ENCODE measurements at regions not wholly inside any gene's neighbourhood (a gene's known extent, or its start where the extent isn't known, plus 50 kb on each side); places are given as distances from the start of the nearest gene placed in this dataset.
A peak's percentile ranks its signal among the peaks of the same experiment; 100 is the strongest.

DNA sequence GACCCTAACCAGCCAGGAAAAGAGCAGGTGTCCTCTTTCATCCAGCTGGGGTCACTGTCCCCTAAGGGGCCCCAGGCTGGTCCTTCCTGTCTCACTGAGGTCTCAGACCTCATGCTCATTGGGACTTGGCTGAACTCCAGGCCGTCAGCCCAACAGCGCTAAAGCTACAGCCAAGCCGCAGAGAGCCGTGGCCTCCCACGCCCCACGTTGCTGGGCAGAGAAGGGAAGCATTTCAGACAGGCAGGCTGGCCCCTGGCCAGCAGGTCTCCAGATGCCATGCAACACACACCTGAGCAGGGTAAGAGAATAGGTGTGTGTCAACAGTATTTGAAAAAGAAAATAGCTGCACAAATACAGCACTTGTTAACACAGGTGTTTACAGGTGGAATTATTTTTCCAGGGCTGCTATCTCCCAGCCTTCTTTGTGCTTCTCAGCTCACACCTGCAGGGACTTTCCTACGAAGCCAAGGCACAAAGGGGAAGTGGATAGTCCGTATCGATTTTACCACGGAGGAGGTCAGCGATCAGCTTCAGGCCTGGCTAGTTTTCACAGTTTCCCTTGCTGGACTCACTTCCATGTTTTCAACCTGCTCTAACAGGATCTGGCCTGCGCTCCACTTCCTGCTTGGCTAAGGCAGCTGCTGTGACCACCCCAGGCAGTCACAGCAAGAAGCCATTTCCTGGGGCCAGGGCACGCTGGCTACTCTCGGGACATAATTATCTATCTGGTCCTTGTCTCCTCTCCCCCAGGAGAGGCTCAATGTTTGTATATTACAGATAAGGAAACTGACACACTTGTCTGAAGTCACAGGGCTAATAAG lies 156.1 kb upstream of the ID2 start:
- H3K4me3 ChIP-seq, result no peak overlapping the region
- intact Hi-C loops (cut with DNase I), result no loop called here
- no peaks in the 10 kb centered on the region for H3K36me3 ChIP-seq
- no peaks in the 10 kb centered on the region for H3K9me3 ChIP-seq
- no peak for DNase-seq (ENCODE audit: extremely low spot score)
- H3K4me1 ChIP-seq, result peaks cover 12 to 18% (median 14%) of the 10 kb centered on the region in 4 donors
- H3K27me3 ChIP-seq, result no peaks in the 10 kb centered on the region
- H3K27ac ChIP-seq (replicated peaks in 1 of 4), result no peak overlapping the region
- TF ChIP-seq POLR2A (IDR thresholded peaks at IDR 0.05; ENCODE audit: low read depth) (no peak), CTCF (IDR thresholded peaks at IDR 0.05) (peak in 2 of 3 experiments; percentile 18 to 32), POLR2AphosphoS5 (IDR thresholded peaks at IDR 0.05) (peak in 1 of 2 donors; percentile 8), EP300 (IDR thresholded peaks at IDR 0.05) (no peak)
- WGBS, result 40% methylated on average over 14 of the region's 14 CpGs

- Histone ChIP-seq H3K4me3 (no peak overlapping the region), H3K36me3 (no peaks in the 10 kb centered on the region), H3K27me3 (no peaks in the 10 kb centered on the region), H3K9me3 (peaks cover 0 to 5% (median 4%) of the 10 kb centered on the region in 4 donors), H3K4me1 (peaks cover 12 to 18% (median 14%) of the 10 kb centered on the region in 4 donors), H3K27ac (replicated peaks in 1 of 4) (no peak overlapping the region)
- WGBS, result 87% methylated on average over 3 of the region's 3 CpGs
- TF ChIP-seq POLR2AphosphoS5 (IDR thresholded peaks at IDR 0.05) (no peak), CTCF (IDR thresholded peaks at IDR 0.05) (no peak), POLR2A (IDR thresholded peaks at IDR 0.05; ENCODE audit: low read depth) (no peak), EP300 (IDR thresholded peaks at IDR 0.05) (no peak)
- intact Hi-C loops (cut with DNase I), result no loop called here
- no peak for DNase-seq (ENCODE audit: extremely low spot score)
Observed at GRCh38 chr2:8526403-8526696, 155.5 kb upstream of the ID2 start.

GRCh38 chr2:8527031-8527430 lies 154.8 kb upstream of the ID2 start:
- TF ChIP-seq CTCF (IDR thresholded peaks at IDR 0.05) (no peak), POLR2A (IDR thresholded peaks at IDR 0.05; ENCODE audit: low read depth) (no peak), POLR2AphosphoS5 (IDR thresholded peaks at IDR 0.05) (no peak), EP300 (IDR thresholded peaks at IDR 0.05) (no peak)
- no peak for DNase-seq (ENCODE audit: extremely low spot score)
- H3K4me1 ChIP-seq, result peaks cover 12 to 18% (median 14%) of the 10 kb centered on the region in 4 donors
- no peaks in the 10 kb centered on the region for H3K27me3 ChIP-seq
- 78% methylated on average over 2 of the region's 4 CpGs for WGBS
- H3K4me3 ChIP-seq, result no peak overlapping the region
- no peak overlapping the region for H3K27ac ChIP-seq (replicated peaks in 1 of 4)
- H3K36me3 ChIP-seq, result no peaks in the 10 kb centered on the region
- peaks cover 0 to 12% (median 9%) of the 10 kb centered on the region in 4 donors for H3K9me3 ChIP-seq
- intact Hi-C loops (cut with DNase I), result no loop called here

GRCh38 chr2:8527676-8528075 lies 154.2 kb upstream of the ID2 start:
- Histone ChIP-seq H3K9me3 (peaks cover 0 to 16% (median 9%) of the 10 kb centered on the region in 4 donors), H3K27me3 (no peaks in the 10 kb centered on the region), H3K4me3 (no peak overlapping the region), H3K27ac (replicated peaks in 1 of 4) (no peak overlapping the region), H3K36me3 (no peaks in the 10 kb centered on the region), H3K4me1 (peaks cover 12 to 18% (median 14%) of the 10 kb centered on the region in 4 donors)
- WGBS, result 71% methylated on average over 4 of the region's 4 CpGs
- intact Hi-C loops (cut with DNase I), result no loop called here
- TF ChIP-seq POLR2AphosphoS5 (IDR thresholded peaks at IDR 0.05) (no peak), EP300 (IDR thresholded peaks at IDR 0.05) (no peak), POLR2A (IDR thresholded peaks at IDR 0.05; ENCODE audit: low read depth) (no peak), CTCF (IDR thresholded peaks at IDR 0.05) (no peak)
- no peak for DNase-seq (ENCODE audit: extremely low spot score)

Data from esophagus muscularis mucosa (tissue), 4 donors.